ENCODE measurements at regions not wholly inside any gene's neighbourhood (a gene's known extent, or its start where the extent isn't known, plus 50 kb on each side); places are given as distances from the start of the nearest gene placed in this dataset.

DNA sequence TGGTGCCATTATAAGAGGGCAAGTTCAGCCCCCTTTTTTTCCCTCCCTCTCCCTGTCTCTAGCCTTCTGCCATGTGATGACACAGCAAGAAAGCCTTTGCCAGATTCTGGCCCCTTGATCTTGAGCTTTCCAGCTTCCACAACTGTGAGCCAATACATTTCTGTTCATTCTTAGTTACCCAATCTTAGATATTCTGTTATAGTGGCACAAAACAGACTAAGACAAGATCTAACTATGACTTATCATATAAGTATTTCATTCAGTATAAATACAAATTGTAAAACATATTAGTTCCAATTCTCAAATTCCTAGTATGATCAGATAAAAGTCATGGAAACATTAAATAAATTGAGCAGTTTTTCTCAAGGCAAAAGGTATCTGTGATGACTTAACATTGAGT is 276.3 kb downstream of the COX7C start:
- TF ChIP-seq, protein P1, sequence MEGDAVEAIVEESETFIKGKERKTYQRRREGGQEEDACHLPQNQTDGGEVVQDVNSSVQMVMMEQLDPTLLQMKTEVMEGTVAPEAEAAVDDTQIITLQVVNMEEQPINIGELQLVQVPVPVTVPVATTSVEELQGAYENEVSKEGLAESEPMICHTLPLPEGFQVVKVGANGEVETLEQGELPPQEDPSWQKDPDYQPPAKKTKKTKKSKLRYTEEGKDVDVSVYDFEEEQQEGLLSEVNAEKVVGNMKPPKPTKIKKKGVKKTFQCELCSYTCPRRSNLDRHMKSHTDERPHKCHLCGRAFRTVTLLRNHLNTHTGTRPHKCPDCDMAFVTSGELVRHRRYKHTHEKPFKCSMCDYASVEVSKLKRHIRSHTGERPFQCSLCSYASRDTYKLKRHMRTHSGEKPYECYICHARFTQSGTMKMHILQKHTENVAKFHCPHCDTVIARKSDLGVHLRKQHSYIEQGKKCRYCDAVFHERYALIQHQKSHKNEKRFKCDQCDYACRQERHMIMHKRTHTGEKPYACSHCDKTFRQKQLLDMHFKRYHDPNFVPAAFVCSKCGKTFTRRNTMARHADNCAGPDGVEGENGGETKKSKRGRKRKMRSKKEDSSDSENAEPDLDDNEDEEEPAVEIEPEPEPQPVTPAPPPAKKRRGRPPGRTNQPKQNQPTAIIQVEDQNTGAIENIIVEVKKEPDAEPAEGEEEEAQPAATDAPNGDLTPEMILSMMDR (conservative IDR thresholded peaks at IDR 0.05 in 1 of 2, IDR thresholded peaks at IDR 0.05 in 1 of 2; ENCODE audit: low read depth in 1 of 2, low read length in 2 of 2) = no peak
- TF ChIP-seq EZH2 (IDR thresholded peaks at IDR 0.05; ENCODE audit: low read length, missing control alignments) = no peak
